ENCODE measurements at regions not wholly inside any gene's neighbourhood (a gene's known extent, or its start where the extent isn't known, plus 50 kb on each side); places are given as distances from the start of the nearest gene placed in this dataset.

DNA sequence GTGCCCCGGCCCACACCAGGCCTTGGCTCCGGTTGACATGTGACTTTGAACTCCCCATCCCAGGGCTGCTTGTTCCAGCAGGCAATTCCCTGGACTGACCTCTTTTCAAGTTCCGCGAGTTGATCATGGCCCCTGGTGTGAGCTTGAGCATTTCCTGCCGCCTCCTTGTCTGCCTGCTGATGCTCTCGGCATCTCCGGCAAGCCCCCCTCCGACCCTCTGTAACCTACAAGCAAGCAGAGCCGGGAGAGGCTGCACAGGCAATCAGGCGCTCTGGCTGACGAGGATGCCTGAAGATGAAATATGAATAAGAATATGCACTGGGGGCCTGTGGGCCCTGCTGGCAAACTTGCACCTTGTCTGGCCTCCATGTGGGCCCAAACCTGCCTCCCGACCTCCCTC is 304.9 kb upstream of the MKI67 start:
- TF ChIP-seq, protein P1, sequence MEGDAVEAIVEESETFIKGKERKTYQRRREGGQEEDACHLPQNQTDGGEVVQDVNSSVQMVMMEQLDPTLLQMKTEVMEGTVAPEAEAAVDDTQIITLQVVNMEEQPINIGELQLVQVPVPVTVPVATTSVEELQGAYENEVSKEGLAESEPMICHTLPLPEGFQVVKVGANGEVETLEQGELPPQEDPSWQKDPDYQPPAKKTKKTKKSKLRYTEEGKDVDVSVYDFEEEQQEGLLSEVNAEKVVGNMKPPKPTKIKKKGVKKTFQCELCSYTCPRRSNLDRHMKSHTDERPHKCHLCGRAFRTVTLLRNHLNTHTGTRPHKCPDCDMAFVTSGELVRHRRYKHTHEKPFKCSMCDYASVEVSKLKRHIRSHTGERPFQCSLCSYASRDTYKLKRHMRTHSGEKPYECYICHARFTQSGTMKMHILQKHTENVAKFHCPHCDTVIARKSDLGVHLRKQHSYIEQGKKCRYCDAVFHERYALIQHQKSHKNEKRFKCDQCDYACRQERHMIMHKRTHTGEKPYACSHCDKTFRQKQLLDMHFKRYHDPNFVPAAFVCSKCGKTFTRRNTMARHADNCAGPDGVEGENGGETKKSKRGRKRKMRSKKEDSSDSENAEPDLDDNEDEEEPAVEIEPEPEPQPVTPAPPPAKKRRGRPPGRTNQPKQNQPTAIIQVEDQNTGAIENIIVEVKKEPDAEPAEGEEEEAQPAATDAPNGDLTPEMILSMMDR (IDR thresholded peaks at IDR 0.05), result no peak
- TF ChIP-seq POLR2A (IDR thresholded peaks at IDR 0.05), result no peak
